KOPT-K1 (cell line): ENCODE measurements at regions not wholly inside any gene's neighbourhood (a gene's known extent, or its start where the extent isn't known, plus 50 kb on each side); places are given as distances from the start of the nearest gene placed in this dataset.

Experiments used
- H3K27ac ChIP-seq: fragments of 200-600 bp; sonication (generic); 2 replicates; pipeline ENCODE4 v1.5.1; 2016; ENCODE audit warnings: antibody characterized with exemption, mild to moderate bottlenecking, low read depth, low read length; ENCODE audit not compliant: poor library complexity, severe bottlenecking
- H3K36me3 ChIP-seq: fragments of 200-600 bp; sonication (generic); 2 replicates; pipeline ENCODE4 v1.5.1; 2017; ENCODE audit warnings: antibody characterized with exemption, mild to moderate bottlenecking, low read length, moderate library complexity; ENCODE audit not compliant: insufficient read depth
- H3K9me3 ChIP-seq: fragments of 200-600 bp; sonication (generic); 2 replicates; pipeline ENCODE4 v1.5.1; 2017; ENCODE audit warnings: antibody characterized with exemption, low read length, mild to moderate bottlenecking; ENCODE audit not compliant: insufficient read depth, poor library complexity, severe bottlenecking

DNA sequence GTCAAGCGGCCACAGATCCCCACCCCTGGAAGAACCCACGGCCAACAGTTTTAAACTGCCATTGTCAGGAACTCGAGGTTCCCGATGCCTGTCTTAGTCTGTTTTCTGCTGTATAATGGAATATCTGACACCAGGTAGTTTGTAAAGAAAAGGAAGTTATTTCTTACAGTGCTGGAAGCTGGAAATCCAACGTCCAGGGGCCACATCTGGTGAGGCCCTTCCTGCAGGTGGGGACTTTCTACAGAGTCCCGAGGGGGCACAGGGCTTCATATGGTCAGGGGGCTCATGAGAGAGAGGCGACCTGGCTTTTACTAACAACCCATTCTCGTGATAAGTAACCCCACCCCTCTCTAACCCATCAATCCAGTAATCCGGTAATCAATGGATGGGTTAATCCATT lies 501.6 kb upstream of the MYT1L start:
- Histone ChIP-seq H3K27ac (no peak overlapping the region), H3K9me3 (no peaks in the 10 kb centered on the region), H3K36me3 (no peaks in the 10 kb centered on the region)

DNA sequence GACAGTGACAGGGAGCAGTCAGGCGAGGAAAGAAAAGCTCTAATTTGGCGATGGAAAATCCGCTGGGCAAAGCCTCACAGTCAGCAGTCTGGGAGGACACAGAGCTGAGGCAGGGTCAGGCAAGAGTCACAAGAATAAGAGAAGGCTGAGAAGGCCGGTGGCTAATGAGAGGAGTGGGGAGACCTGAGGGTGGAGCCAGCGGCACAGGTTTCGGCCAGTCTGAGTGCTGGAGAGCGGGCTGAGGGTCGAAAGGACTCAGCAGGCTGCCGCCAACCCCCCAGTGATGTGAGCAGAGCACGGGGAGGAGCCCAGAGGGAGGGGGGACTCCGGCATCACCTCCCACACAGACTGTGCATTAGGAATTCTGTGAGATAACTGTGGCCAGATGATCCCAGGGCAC lies 500.6 kb upstream of the MYT1L start:
- Histone ChIP-seq H3K9me3 (no peaks in the 10 kb centered on the region), H3K27ac (no peak overlapping the region), H3K36me3 (no peaks in the 10 kb centered on the region)

DNA sequence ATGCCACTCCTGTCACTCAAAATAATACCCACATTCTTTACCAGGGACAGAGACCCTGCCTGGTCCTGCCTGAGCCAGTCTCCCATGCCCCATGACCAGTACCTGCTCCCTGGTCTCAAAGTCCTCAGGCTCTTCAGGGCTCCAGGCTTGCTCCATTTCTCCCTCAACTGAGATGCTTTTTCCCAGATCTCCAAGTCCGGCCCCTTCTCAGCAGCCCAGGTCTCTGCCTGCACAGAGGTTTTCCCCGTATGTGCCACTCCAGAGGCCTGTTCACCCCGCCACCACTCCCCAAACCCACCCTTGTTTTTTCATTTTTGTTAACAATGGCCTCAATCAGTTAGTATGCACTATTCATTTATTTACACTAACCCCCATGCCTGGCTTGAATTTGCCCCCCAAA lies 499.5 kb upstream of the MYT1L start:
- Histone ChIP-seq H3K27ac (no peak overlapping the region), H3K36me3 (no peaks in the 10 kb centered on the region), H3K9me3 (no peaks in the 10 kb centered on the region)

DNA sequence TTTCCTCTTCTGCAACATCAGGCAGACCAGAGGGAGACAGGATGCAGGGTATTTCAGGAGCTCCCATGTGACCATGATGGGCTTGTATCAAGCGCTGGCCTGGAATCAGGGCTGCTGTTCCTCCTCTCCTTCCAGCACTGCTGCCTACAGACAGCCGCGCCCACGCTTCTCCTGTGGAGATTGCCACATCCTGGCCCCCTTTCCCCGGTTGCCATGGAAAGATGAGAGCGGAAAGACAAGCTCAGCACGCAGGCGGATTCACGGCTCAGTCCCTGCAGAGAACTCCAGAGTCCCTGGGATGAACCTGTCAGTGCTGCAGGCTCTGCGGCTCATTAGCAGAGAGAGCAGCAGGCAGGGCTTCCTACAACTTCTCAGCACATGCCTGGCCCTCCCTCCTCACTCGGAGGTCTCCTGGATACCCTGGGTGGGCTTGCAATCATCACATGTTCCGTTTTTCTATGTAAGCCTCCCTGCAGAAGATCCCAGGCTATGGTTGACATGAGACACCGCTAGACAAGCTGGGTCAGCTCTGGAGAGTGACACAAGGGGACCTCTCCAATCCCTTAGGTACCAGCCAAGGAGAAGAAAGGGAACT lies 497.8 kb upstream of the MYT1L start:
- H3K27ac ChIP-seq, result no peak overlapping the region
- H3K9me3 ChIP-seq, result no peaks in the 10 kb centered on the region
- H3K36me3 ChIP-seq, result no peaks in the 10 kb centered on the region

DNA sequence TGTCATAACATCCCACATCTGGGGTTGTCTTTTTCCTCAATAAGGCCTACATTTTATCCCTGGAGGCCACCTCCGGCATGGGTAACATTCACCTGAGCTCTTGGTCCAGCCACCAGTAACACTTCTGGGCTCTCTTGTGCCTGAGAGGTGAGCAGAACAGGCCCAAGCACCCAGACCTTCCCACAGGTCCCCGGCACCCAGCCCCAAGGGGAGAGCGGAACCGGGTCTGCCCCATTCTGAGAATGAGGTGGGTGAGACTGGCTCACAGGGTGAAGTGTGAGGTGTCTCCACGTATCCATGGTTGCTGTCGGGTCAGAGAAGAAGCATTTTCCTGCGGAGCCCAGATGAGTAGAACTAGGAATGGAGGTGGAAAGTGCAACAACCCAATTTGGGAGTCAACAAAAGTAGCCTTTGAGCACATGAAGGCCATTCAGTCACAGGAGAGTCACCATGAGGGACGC lies 496.7 kb upstream of the MYT1L start:
- H3K9me3 ChIP-seq, result no peaks in the 10 kb centered on the region
- H3K36me3 ChIP-seq, result no peaks in the 10 kb centered on the region
- no peak overlapping the region for H3K27ac ChIP-seq

DNA sequence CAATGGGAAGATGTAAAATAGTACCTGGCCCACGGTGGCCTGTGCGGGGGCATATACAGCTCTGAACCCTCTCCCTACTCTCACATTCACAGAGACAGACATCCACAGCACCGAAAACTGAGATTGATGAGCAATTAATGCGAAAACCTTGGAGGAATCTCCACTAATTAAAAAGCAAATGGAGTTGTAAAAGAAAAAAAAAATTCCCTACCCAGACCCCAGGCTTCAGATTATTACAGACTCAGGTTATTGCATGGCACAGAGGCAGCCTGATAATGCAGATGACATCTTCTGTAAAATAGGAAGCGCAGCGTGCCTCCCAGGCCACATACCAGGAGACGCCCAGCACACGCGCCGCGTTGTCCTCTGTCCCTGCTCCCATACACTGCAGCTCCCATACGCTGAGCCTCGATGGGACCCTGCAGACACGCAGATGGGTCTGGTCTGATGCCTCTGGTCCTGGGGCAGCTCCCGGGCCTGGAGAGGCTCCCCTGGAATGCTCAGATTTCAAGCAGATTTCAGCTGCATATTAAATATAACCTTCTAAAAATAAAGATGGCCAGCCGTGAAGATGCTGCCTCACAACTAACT lies 496.1 kb upstream of the MYT1L start:
- Histone ChIP-seq H3K36me3 (no peaks in the 10 kb centered on the region), H3K27ac (no peak overlapping the region), H3K9me3 (no peaks in the 10 kb centered on the region)

DNA sequence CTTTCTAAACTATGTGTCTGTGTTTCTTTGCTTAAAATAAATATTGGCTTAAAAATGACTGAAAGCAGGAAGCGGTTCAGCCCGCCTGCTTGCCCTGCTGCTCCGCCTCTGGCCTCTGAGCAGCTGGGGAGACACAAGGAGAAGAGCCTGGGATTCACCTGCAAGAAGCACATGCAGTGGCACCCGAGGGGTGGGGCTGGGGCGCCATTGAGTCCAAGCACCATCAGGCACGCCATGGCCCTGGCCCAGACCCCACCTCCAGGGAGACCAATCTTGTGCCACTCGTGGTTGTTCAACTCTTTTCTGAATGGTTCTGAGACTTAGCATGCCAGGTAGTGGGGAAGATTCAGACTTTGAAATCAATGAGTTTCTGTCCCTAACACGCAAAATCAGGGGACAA lies 495.5 kb upstream of the MYT1L start:
- Histone ChIP-seq H3K9me3 (peaks cover under 1% of the 10 kb centered on the region), H3K27ac (no peak overlapping the region), H3K36me3 (no peaks in the 10 kb centered on the region)

DNA sequence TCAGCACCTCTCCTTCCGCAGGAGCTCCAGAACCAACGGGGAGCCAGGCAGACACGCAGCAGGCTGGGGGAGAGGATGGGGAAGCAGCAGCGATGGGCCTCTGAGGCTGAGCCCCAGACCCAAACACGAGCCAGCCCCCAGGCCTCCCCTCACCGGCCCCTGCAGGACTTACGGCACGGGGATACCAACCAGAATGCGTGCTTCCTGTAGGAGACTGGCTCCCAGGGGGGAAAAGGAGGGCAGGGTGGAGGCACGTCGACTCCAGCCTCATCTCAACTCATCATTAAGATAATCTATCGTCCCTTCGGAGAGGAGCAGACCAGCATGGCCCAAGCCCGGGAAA lies 495.1 kb upstream of the MYT1L start:
- no peaks in the 10 kb centered on the region for H3K36me3 ChIP-seq
- H3K27ac ChIP-seq, result no peak overlapping the region
- peaks cover 5% of the 10 kb centered on the region for H3K9me3 ChIP-seq

DNA sequence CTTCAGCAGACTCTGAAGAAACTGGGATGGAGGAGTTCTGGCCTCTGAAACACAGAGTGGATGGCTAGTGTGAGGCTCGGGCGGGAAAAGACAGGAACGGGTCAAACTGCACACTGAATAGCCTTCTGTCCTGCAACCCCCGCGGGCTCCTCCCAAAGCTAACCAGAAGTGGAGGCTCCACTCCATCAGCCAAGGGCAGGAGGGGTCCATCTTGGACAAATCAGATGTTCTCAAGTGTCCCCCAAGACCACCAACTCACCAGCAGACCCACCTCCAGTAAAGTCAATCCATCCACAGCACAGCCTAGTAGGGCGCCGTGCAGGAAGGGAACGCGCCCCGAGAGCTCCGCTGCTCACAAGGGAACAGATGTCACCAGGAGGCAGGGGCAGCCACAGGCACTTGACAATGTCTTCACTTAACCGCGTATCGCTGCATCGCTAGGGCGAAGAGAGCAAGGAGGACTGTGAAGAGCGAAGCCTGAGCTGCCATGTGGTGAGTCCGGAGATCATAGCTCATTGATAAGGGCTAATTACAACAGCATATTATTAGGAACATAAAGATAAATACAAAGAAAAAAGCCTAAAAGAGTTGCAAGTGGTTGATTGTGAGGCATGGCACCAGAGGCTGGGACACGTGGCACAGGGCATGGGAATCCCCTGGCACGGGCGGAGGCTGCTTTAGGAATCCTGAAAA lies 494.6 kb upstream of the MYT1L start:
- no peaks in the 10 kb centered on the region for H3K36me3 ChIP-seq
- no peak overlapping the region for H3K27ac ChIP-seq
- H3K9me3 ChIP-seq, result peaks cover 10% of the 10 kb centered on the region

DNA sequence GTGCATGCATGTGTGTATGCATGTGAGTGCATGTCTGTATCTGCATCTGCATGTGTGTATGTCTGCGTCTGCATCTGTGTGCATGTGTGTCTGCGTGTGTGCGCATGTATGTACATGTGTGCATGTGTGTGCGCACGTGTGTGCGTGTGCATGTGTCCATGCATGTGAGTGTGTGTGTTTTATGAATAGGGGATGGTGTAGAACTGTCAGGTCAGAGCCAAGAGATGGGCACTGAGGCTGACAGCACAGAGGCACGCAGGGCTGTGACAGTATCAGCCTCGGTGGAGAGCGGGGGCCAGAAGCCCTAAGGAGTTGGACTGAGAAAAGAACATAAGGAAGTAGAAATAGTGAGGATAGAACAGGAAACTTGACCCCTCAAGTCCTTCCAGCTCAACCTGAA lies 494.0 kb upstream of the MYT1L start:
- H3K36me3 ChIP-seq, result no peaks in the 10 kb centered on the region
- H3K27ac ChIP-seq, result no peak overlapping the region
- H3K9me3 ChIP-seq, result peaks cover 15% of the 10 kb centered on the region

DNA sequence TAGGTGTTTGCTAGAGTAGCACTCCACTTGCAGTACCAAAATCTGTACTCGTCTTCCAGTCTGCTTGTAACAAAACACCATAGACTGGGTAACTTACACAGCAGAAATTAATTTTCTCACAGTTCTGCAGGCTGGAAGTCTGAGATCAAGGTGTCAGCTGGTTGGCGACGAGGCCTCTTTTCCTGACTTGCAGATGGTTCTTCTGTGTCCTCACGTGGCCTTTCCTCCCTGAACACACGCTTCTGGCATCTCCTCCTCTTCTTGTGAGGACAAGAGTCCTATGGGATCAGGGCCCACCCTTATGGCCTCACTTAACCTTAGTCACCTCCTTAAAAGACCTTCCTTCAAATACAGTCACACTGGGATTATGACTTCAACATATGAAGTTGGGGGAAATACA lies 493.5 kb upstream of the MYT1L start:
- Histone ChIP-seq H3K27ac (no peak overlapping the region), H3K9me3 (peaks cover 17% of the 10 kb centered on the region), H3K36me3 (no peaks in the 10 kb centered on the region)

DNA sequence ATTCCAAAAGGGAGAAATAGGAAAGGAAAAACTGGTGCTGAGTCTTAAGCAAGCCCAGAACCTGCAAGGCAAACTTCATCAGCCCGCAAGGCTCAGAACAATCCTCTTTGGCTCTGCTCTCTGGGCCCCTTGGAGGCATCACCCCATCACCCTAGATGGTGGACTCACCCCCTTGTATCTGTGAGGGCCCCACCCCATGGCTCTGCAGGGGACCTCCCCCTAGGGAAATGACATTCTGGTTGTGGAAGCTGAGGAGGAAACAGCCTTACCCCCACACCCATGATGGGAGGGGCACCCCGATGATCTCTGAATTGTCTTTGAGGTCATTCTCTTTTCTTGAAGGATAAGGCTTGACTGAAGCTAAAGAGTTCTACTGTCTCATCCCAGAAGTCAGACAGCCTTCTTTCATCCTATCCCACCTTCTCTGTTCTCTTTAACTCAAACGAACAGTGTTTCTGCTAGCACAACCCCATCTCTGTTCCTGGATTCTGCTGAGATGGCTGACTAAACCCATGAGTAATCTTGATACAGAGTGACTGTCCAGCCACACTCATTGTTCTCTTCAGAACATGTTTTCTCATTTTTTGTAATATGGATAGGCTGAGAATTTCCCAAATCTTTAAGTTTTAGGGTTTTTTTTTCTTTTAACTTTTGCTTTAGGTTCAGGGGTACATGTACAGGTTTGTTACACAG lies 492.1 kb upstream of the MYT1L start:
- no peak overlapping the region for H3K27ac ChIP-seq

DNA sequence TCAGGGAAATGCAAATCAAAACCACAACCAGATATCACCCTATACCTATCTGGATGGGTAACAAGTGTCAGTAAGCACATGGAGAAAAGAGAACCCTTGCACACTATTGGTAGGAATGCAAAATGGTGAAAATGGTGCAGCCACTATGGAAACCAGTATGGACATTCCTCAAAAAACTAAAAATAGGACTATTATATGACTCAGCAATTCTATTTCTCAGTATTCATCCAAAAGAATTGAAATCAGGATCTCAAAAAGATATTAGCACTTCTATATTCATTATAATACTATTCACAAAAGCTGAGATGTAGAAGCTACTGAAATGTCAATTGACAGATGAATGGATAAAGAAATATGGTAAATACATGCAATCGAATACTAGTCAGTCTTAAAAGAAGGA lies 491.1 kb upstream of the MYT1L start:
- Histone ChIP-seq H3K27ac (no peak overlapping the region), H3K36me3 (no peaks in the 10 kb centered on the region), H3K9me3 (peaks cover 17% of the 10 kb centered on the region)

More for the DNA sequence above, 492.1 kb upstream of the MYT1L start:
- no peaks in the 10 kb centered on the region for H3K36me3 ChIP-seq
- H3K9me3 ChIP-seq, result peaks cover 17% of the 10 kb centered on the region

DNA sequence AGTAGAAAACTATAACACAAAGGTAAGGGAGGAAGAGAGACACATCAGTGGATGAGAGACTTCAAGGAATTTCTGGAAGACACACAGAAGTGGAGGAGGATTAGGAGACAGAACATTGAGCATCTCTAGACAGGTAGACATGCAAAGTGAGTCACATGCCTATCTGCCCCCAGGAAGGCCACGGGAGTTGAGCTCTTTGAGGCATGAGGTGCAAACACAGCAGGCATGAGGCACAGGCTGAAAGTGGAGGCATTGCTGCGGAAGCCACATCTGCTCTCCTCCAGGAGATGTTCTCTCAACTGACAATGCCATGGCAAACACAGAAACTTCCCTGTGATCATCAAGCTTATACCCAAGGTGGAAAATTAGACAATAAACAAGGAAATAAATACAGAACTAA lies 481.6 kb upstream of the MYT1L start:
- Histone ChIP-seq H3K9me3 (peaks cover 15% of the 10 kb centered on the region), H3K36me3 (no peaks in the 10 kb centered on the region), H3K27ac (no peak overlapping the region)

DNA sequence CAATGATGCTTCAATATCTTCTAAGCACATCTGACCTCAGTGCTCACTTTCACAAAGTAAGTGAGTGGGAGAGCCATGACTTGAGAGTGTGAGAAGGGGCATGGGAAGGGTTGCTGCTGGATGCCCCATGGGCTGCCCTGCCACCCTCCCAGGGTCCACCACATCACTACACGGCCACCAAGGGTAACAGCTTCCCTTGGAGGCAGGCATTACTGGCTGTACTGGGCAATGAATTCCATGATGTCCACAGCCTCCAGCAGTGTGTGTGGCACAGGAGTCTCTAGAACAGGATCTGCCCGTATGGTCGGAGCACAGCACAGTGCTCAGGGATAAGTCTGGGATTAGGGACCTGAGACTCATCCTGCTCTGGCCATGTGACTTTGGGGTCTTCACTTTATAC lies 481.0 kb upstream of the MYT1L start:
- Histone ChIP-seq H3K9me3 (peaks cover 15% of the 10 kb centered on the region), H3K27ac (no peak overlapping the region), H3K36me3 (no peaks in the 10 kb centered on the region)
